ENCODE measurements at regions not wholly inside any gene's neighbourhood (a gene's known extent, or its start where the extent isn't known, plus 50 kb on each side); places are given as distances from the start of the nearest gene placed in this dataset.

GRCh38 chr7:47149208-47149839 is 432.6 kb downstream of the TNS3 start:
- DNase-seq (ENCODE audit: low spot score in 2 of 2) (no peak), FAIRE-seq (no peak)

GRCh38 chr7:47148536-47149207 is 433.2 kb downstream of the TNS3 start:
- FAIRE-seq, result no peak
- DNase-seq (ENCODE audit: low spot score in 2 of 2), result no peak

- DNase-seq (ENCODE audit: low spot score in 2 of 2), result no peak
- FAIRE-seq, result no peak
Measured at GRCh38 chr7:47147213-47147631, 434.7 kb downstream of the TNS3 start.

GRCh38 chr7:47145982-47146381 is 435.9 kb downstream of the TNS3 start:
- FAIRE-seq (no peak), DNase-seq (ENCODE audit: low spot score in 2 of 2) (no peak)

GRCh38 chr7:47145186-47145725 is 436.7 kb downstream of the TNS3 start:
- DNase-seq (ENCODE audit: low spot score in 2 of 2), result no peak
- no peak for FAIRE-seq

- DNase-seq (ENCODE audit: low spot score in 2 of 2), result no peak
- FAIRE-seq, result no peak
Measured at GRCh38 chr7:47143339-47143738, 438.6 kb downstream of the TNS3 start.

- FAIRE-seq, result no peak
- DNase-seq (ENCODE audit: low spot score in 2 of 2), result no peak
Measured at GRCh38 chr7:47142867-47143175, 439.1 kb downstream of the TNS3 start.

GRCh38 chr7:47142169-47142866 is 439.6 kb downstream of the TNS3 start:
- FAIRE-seq, result no peak

GRCh38 chr7:47132471-47132870 is 449.4 kb downstream of the TNS3 start:
- DNase-seq (ENCODE audit: low spot score in 2 of 2) (no peak), FAIRE-seq (no peak)

More at GRCh38 chr7:47142169-47142866, 439.6 kb downstream of the TNS3 start:
- no peak for DNase-seq (ENCODE audit: low spot score in 2 of 2)

GRCh38 chr7:47128700-47129099 is 453.2 kb downstream of the TNS3 start:
- FAIRE-seq, result no peak

GRCh38 chr7:47125529-47125928 is 456.4 kb downstream of the TNS3 start:
- DNase-seq (ENCODE audit: low spot score in 2 of 2), result no peak
- FAIRE-seq, result no peak

More at GRCh38 chr7:47128700-47129099, 453.2 kb downstream of the TNS3 start:
- DNase-seq (ENCODE audit: low spot score in 2 of 2), result no peak

GRCh38 chr7:47119261-47119865 is 462.5 kb downstream of the TNS3 start:
- DNase-seq (ENCODE audit: low spot score in 2 of 2), result no peak

GRCh38 chr7:47104206-47104549 is 477.7 kb downstream of the TNS3 start:
- no peak for DNase-seq (ENCODE audit: low spot score in 2 of 2)
- no peak for FAIRE-seq

More at GRCh38 chr7:47119261-47119865, 462.5 kb downstream of the TNS3 start:
- no peak for FAIRE-seq

- FAIRE-seq (no peak), DNase-seq (ENCODE audit: low spot score in 2 of 2) (no peak)
Measured at GRCh38 chr7:47103498-47104205, 478.3 kb downstream of the TNS3 start.

GRCh38 chr7:47102331-47102841 is 479.5 kb downstream of the TNS3 start:
- FAIRE-seq (no peak), DNase-seq (ENCODE audit: low spot score in 2 of 2) (no peak)

- no peak for DNase-seq (ENCODE audit: low spot score in 2 of 2)
- FAIRE-seq, result no peak
Measured at GRCh38 chr7:47100817-47101435, 481.0 kb downstream of the TNS3 start.

GRCh38 chr7:47100148-47100816 is 481.6 kb downstream of the TNS3 start:
- FAIRE-seq (no peak), DNase-seq (ENCODE audit: low spot score in 2 of 2) (no peak)

GRCh38 chr7:47097431-47097830 is 484.5 kb downstream of the TNS3 start:
- FAIRE-seq (no peak), DNase-seq (ENCODE audit: low spot score in 2 of 2) (no peak)

- FAIRE-seq (no peak), DNase-seq (ENCODE audit: low spot score in 2 of 2) (no peak)
Measured at GRCh38 chr7:47095946-47096345, 486.0 kb downstream of the TNS3 start.

Measured in frontal cortex (tissue), 3 donors.